ENCODE measurements at regions not wholly inside any gene's neighbourhood (a gene's known extent, or its start where the extent isn't known, plus 50 kb on each side); places are given as distances from the start of the nearest gene placed in this dataset.

DNA sequence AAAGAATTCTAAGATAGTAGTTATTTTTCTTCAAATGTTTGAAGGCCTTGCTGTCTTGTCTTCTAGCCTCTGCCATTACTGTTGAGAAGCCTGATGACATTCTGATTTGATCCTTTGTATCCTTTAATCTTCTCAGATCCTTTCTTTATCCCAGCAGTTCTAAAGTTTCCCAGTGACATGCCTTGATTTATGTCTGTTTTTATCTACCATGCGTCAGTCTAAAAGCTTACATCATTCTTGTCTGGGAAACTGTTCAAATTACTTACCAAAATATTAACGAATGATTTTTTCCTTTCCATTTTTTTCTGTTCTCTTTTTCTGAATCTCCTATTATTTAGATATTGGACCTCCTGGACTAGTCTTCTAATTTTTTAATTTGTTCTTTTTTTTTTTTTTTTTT is 78.3 kb upstream of the HELT start:
- TF ChIP-seq ZNF274 (IDR thresholded peaks at IDR 0.05; ENCODE audit: borderline replicate concordance, extremely low read depth, low read length) (no peak), EZH2 (IDR thresholded peaks at IDR 0.05; ENCODE audit: low read depth, low read length, severe bottlenecking) (no peak), KDM1A (IDR thresholded peaks at IDR 0.05; ENCODE audit: borderline replicate concordance, low read length) (no peak), POLR2AphosphoS5 (IDR thresholded peaks at IDR 0.05; ENCODE audit: low read depth, low read length) (no peak), BACH1 (IDR thresholded peaks at IDR 0.05; ENCODE audit: low read length) (no peak), TBP (IDR thresholded peaks at IDR 0.05; ENCODE audit: low read depth, low read length) (no peak), SIRT6 (IDR thresholded peaks at IDR 0.05; ENCODE audit: low read length) (no peak), SIX5 (IDR thresholded peaks at IDR 0.05; ENCODE audit: low read depth, low read length) (no peak), GABPA (IDR thresholded peaks at IDR 0.05; ENCODE audit: borderline replicate concordance, insufficient read depth, low read length) (no peak), POLR2A (IDR thresholded peaks at IDR 0.05; ENCODE audit: control extremely low read depth in 1 of 2, low read depth in 2 of 2, low read length in 2 of 2) (no peak)
- TF ChIP-seq, protein P1, sequence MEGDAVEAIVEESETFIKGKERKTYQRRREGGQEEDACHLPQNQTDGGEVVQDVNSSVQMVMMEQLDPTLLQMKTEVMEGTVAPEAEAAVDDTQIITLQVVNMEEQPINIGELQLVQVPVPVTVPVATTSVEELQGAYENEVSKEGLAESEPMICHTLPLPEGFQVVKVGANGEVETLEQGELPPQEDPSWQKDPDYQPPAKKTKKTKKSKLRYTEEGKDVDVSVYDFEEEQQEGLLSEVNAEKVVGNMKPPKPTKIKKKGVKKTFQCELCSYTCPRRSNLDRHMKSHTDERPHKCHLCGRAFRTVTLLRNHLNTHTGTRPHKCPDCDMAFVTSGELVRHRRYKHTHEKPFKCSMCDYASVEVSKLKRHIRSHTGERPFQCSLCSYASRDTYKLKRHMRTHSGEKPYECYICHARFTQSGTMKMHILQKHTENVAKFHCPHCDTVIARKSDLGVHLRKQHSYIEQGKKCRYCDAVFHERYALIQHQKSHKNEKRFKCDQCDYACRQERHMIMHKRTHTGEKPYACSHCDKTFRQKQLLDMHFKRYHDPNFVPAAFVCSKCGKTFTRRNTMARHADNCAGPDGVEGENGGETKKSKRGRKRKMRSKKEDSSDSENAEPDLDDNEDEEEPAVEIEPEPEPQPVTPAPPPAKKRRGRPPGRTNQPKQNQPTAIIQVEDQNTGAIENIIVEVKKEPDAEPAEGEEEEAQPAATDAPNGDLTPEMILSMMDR (IDR thresholded peaks at IDR 0.05; ENCODE audit: control extremely low read depth in 1 of 3, insufficient read depth in 1 of 3, low read depth in 1 of 3, low read length in 3 of 3): no peak

All from H1 (cell line).